H9 (cell line): ENCODE measurements at regions not wholly inside any gene's neighbourhood (a gene's known extent, or its start where the extent isn't known, plus 50 kb on each side); places are given as distances from the start of the nearest gene placed in this dataset.

Experiments
- DNase-seq: peaks from one replicate; pipeline ENCODE4 v3.0.0-alpha.2; 2017
- H2AFZ ChIP-seq: one replicate; pipeline ENCODE4 v1.6.1; 2013; ENCODE audit warnings: mild to moderate bottlenecking, low read length, control low read depth, moderate library complexity
- H2AK5ac ChIP-seq: 2 replicates; pipeline ENCODE4 v1.6.1; 2013; ENCODE audit warnings: low read length, control low read depth, mixed read lengths; ENCODE audit not compliant: insufficient read length
- H2BK120ac ChIP-seq: one replicate; pipeline ENCODE4 v1.6.1; 2013; ENCODE audit warnings: low read depth, mild to moderate bottlenecking, low read length, control low read depth, inconsistent platforms; ENCODE audit not compliant: poor library complexity, severe bottlenecking
- H2BK12ac ChIP-seq: 2 replicates; pipeline ENCODE4 v1.6.1; 2013; ENCODE audit warnings: low read length, control low read depth, mixed read lengths, low read depth; ENCODE audit not compliant: insufficient read length
- H2BK15ac ChIP-seq: 2 replicates; pipeline ENCODE4 v1.6.1; 2013; ENCODE audit warnings: low read depth, low read length, control low read depth
- H2BK20ac ChIP-seq: one replicate; pipeline ENCODE4 v1.6.1; 2013; ENCODE audit warnings: low read depth, mild to moderate bottlenecking, low read length, control low read depth, inconsistent platforms; ENCODE audit not compliant: poor library complexity, severe bottlenecking
- H2BK5ac ChIP-seq: 2 replicates; pipeline ENCODE4 v1.6.1; 2013; ENCODE audit warnings: low read length, control low read depth, mixed read lengths; ENCODE audit not compliant: insufficient read length
- H3K14ac ChIP-seq: 2 replicates; pipeline ENCODE4 v1.6.1; 2013; ENCODE audit warnings: low read length, control low read depth; ENCODE audit not compliant: insufficient read depth
- H3K18ac ChIP-seq: 2 replicates; pipeline ENCODE4 v1.6.1; 2013; ENCODE audit warnings: low read depth, mild to moderate bottlenecking, mixed read lengths, low read length, control low read depth; ENCODE audit not compliant: insufficient read length
- H3K23ac ChIP-seq: 2 replicates; pipeline ENCODE4 v1.6.1; 2013; ENCODE audit warnings: low read length, control low read depth, mixed read lengths, low read depth; ENCODE audit not compliant: insufficient read length
- H3K23me2 ChIP-seq: 2 replicates; pipeline ENCODE4 v1.6.1; 2013; ENCODE audit warnings: low read depth, mild to moderate bottlenecking, mixed read lengths, low read length, control low read depth; ENCODE audit not compliant: insufficient read length, poor library complexity, severe bottlenecking
- H3K27ac ChIP-seq: 2 replicates; pipeline ENCODE4 v1.5.1; 2013; ENCODE audit warnings: low read length, control low read depth, mixed read lengths, low read depth; ENCODE audit not compliant: insufficient read length
- H3K27me3 ChIP-seq: 2 replicates; pipeline ENCODE4 v1.6.1; 2013; ENCODE audit warnings: low read length, control low read depth, inconsistent platforms; ENCODE audit not compliant: insufficient read depth
- H3K4ac ChIP-seq: 2 replicates; pipeline ENCODE4 v1.6.1; 2013; ENCODE audit warnings: low read depth, mild to moderate bottlenecking, control low read depth, inconsistent platforms, low read length, moderate library complexity
- H3K4me1 ChIP-seq: 2 replicates; pipeline ENCODE4 v1.6.1; 2013; ENCODE audit warnings: low read length, control low read depth, inconsistent platforms; ENCODE audit not compliant: insufficient read depth
- H3K4me2 ChIP-seq: 2 replicates; pipeline ENCODE4 v1.6.1; 2013; ENCODE audit warnings: low read length, control low read depth, mixed read lengths; ENCODE audit not compliant: insufficient read length, insufficient read depth
- H3K56ac ChIP-seq: 2 replicates; pipeline ENCODE4 v1.6.1; 2013; ENCODE audit warnings: low read depth, mild to moderate bottlenecking, mixed read lengths, low read length, control low read depth; ENCODE audit not compliant: insufficient read length
- H3K79me1 ChIP-seq: 2 replicates; pipeline ENCODE4 v1.6.1; 2013; ENCODE audit warnings: low read depth, mild to moderate bottlenecking, moderate library complexity, low read length, control low read depth, inconsistent platforms; ENCODE audit not compliant: insufficient read depth, poor library complexity, severe bottlenecking
- H3K79me2 ChIP-seq: 2 replicates; pipeline ENCODE4 v1.6.1; 2013; ENCODE audit warnings: low read length, control low read depth, inconsistent platforms; ENCODE audit not compliant: insufficient read depth
- H3K9ac ChIP-seq: 2 replicates; pipeline ENCODE4 v1.6.1; 2013; ENCODE audit warnings: low read length, control low read depth, mixed read lengths; ENCODE audit not compliant: insufficient read length; ENCODE audit errors: extremely low read depth
- H3K9me3 ChIP-seq: one replicate; pipeline ENCODE4 v1.6.1; 2013; ENCODE audit warnings: low read depth, low read length, inconsistent platforms; ENCODE audit not compliant: control insufficient read depth
- H3T11ph ChIP-seq: one replicate; pipeline ENCODE4 v1.6.1; 2013; ENCODE audit warnings: mild to moderate bottlenecking, low read length, control low read depth, inconsistent platforms
- H4K20me1 ChIP-seq: one replicate; pipeline ENCODE4 v1.6.1; 2013; ENCODE audit not compliant: control insufficient read depth, insufficient read length, insufficient read depth
- H4K5ac ChIP-seq: 2 replicates; pipeline ENCODE4 v1.6.1; 2013; ENCODE audit warnings: low read depth, mild to moderate bottlenecking, mixed read lengths, low read length, control low read depth; ENCODE audit not compliant: insufficient read length
- H4K8ac ChIP-seq: replicated peaks from 2 replicates; pipeline ENCODE4 v1.6.1; 2013; ENCODE audit warnings: low read length, control low read depth, mixed read lengths, low read depth; ENCODE audit not compliant: insufficient read length
- H4K91ac ChIP-seq: 2 replicates; pipeline ENCODE4 v1.6.1; 2013; ENCODE audit warnings: low read depth, mild to moderate bottlenecking, moderate library complexity, mixed read lengths, low read length, control low read depth; ENCODE audit not compliant: insufficient read length
- H3K27ac Mint-ChIP-seq, 3 experiments: 2 replicates in 2 of 3; 3 replicates in 1 of 3; pipeline ENCODE4 v1.8.0; 2020 to 2021; ENCODE audit warnings: mixed read lengths in 3 of 3, mild to moderate bottlenecking in 1 of 3, moderate library complexity in 1 of 3
- H3K27me3 Mint-ChIP-seq: 2 replicates; pipeline ENCODE4 v1.8.0; 2021; ENCODE audit warnings: low read depth, mild to moderate bottlenecking, moderate library complexity, mixed read lengths
- H3K36me3 Mint-ChIP-seq, 3 experiments: 2 replicates in 2 of 3; 3 replicates in 1 of 3; pipeline ENCODE4 v1.8.0; 2020 to 2021; ENCODE audit warnings: low read depth in 3 of 3, mixed read lengths in 3 of 3; ENCODE audit not compliant: insufficient read depth in 1 of 3
- H3K4me1 Mint-ChIP-seq, 2 experiments: 2 replicates each; pipeline ENCODE4 v1.8.0; 2020; ENCODE audit warnings: mixed read lengths in 2 of 2
- H3K4me3 Mint-ChIP-seq, 2 experiments: 2 replicates in 1 of 2; 3 replicates in 1 of 2; pipeline ENCODE4 v1.8.0; 2020 to 2021; ENCODE audit warnings: mild to moderate bottlenecking in 2 of 2, mixed read lengths in 2 of 2, moderate library complexity in 1 of 2
- H3K9me3 Mint-ChIP-seq, 2 experiments: 2 replicates in 1 of 2; 3 replicates in 1 of 2; pipeline ENCODE4 v1.8.0; 2020; ENCODE audit warnings: mild to moderate bottlenecking in 2 of 2, mixed read lengths in 2 of 2, moderate library complexity in 1 of 2
- CTCF ChIP-seq: fragments of 200-600 bp; sonication (generic); conservative IDR thresholded peaks from 3 replicates; pipeline ENCODE4 v1.8.0; 2021; ENCODE audit warnings: antibody characterized with exemption, mild to moderate bottlenecking
- WGBS: extraction: QIAGEN DNeasy Blood & Tissue Kit; methylation state at CpG from one replicate; pipeline ENCODE4 v1.1.7; 2013; ENCODE audit warnings: missing lambda C conversion rate, low lambda C conversion rate, mixed read lengths; ENCODE audit not compliant: insufficient read length; ENCODE audit errors: extremely low coverage; 5-methylcytosine and 5-hydroxymethylcytosine counted together

- Histone ChIP-seq H3K4me1 (peaks cover 6% of the 10 kb centered on the region; the same call in 1 of the 2 replicates), H2BK120ac (no peak overlapping the region), H3K79me1 (no peaks in the 10 kb centered on the region), H4K5ac (no peak overlapping the region), H3K27ac (peak overlapping the region; percentile 30), H4K91ac (no peak overlapping the region), H3K9me3 (no peaks in the 10 kb centered on the region), H4K8ac (no peak overlapping the region), H2AFZ (no peak overlapping the region), H3K9ac (no peak overlapping the region), H3K18ac (no peak overlapping the region), H3K14ac (no peak overlapping the region), H2BK20ac (no peak overlapping the region), H2BK12ac (no peak overlapping the region), H2BK5ac (no peak overlapping the region), H4K20me1 (no peaks in the 10 kb centered on the region), H3K79me2 (no peaks in the 10 kb centered on the region; the same call in 1 of the 2 replicates), H2AK5ac (no peak overlapping the region), H3K56ac (no peak overlapping the region), H3K4me2 (no peak overlapping the region), H3K27me3 (no peaks in the 10 kb centered on the region), H3K23ac (no peak overlapping the region), H2BK15ac (no peak overlapping the region), H3K23me2 (no peaks in the 10 kb centered on the region), H3T11ph (no peak overlapping the region), H3K4ac (no peak overlapping the region)
- Mint-ChIP-seq H3K36me3 (peaks cover 0 to 4% (median 0%) of the 10 kb centered on the region in 3 experiments; a peak in 2 of 7 replicates), H3K9me3 (peaks cover 0 to 4% of the 10 kb centered on the region in 2 experiments; a peak in 2 of 5 replicates), H3K4me1 (peaks cover 23 to 32% of the 10 kb centered on the region in 2 experiments), H3K4me3 (no peak overlapping the region; a peak in 1 of 5 replicates), H3K27me3 (no peaks in the 10 kb centered on the region), H3K27ac (peak overlapping the region in 2 of 3 experiments; percentile 56 to 72; a peak in 4 of 7 replicates)
- no peak for DNase-seq
- no CpG with 5 or more reads among the region's 3 CpGs for whole genome bisulfite sequencing
- TF ChIP-seq CTCF = no peak
These were observed 403.2 kb upstream of the RASGEF1B start for GRCh38 chr4:81874661-81875515.
